IgD-negative memory B cell (primary cell): ENCODE measurements at regions not wholly inside any gene's neighbourhood (a gene's known extent, or its start where the extent isn't known, plus 50 kb on each side); places are given as distances from the start of the nearest gene placed in this dataset.

Experiments used
- H3K27ac Mint-ChIP-seq, 3 donors: one replicate each; pipeline ENCODE4 v1.8.0; 2020 to 2022; ENCODE audit warnings: mild to moderate bottlenecking in 3 of 3, mixed read lengths in 3 of 3, moderate library complexity in 1 of 3
- H3K27me3 Mint-ChIP-seq: one replicate; pipeline ENCODE4 v1.8.0; 2021; ENCODE audit warnings: mixed read lengths
- H3K36me3 Mint-ChIP-seq: one replicate; pipeline ENCODE4 v1.8.0; 2020; ENCODE audit warnings: mild to moderate bottlenecking, mixed read lengths
- H3K4me1 Mint-ChIP-seq, 3 donors: one replicate each; pipeline ENCODE4 v1.8.0; 2020 to 2022; ENCODE audit warnings: mixed read lengths in 3 of 3, mild to moderate bottlenecking in 1 of 3
- H3K4me3 Mint-ChIP-seq, 4 donors: one replicate each; pipeline ENCODE4 v1.8.0; 2020 to 2022; ENCODE audit warnings: mild to moderate bottlenecking in 4 of 4, mixed read lengths in 4 of 4, moderate library complexity in 3 of 4
- H3K9me3 Mint-ChIP-seq, 3 donors: one replicate each; pipeline ENCODE4 v1.8.0; 2020 to 2021; ENCODE audit warnings: mixed read lengths in 3 of 3, mild to moderate bottlenecking in 1 of 3

- H3K27ac Mint-ChIP-seq: no peak overlapping the region
- peaks cover 0 to 10% (median 7%) of the 10 kb centered on the region in 3 donors for H3K9me3 Mint-ChIP-seq
- no peaks in the 10 kb centered on the region for H3K27me3 Mint-ChIP-seq
- H3K36me3 Mint-ChIP-seq: no peaks in the 10 kb centered on the region
- no peaks in the 10 kb centered on the region for H3K4me1 Mint-ChIP-seq
- no peak overlapping the region for H3K4me3 Mint-ChIP-seq
Observed at GRCh38 chr4:167428156-167428555, 193.9 kb upstream of the SPOCK3 start.

GRCh38 chr4:167431371-167431770, 197.1 kb upstream of the SPOCK3 start:
- Mint-ChIP-seq H3K4me3 (no peak overlapping the region), H3K27ac (no peak overlapping the region), H3K9me3 (peaks cover 0 to 7% (median 7%) of the 10 kb centered on the region in 3 donors), H3K36me3 (no peaks in the 10 kb centered on the region), H3K4me1 (no peaks in the 10 kb centered on the region), H3K27me3 (no peaks in the 10 kb centered on the region)

GRCh38 chr4:167435786-167436185, 201.5 kb upstream of the SPOCK3 start:
- H3K27ac Mint-ChIP-seq: no peak overlapping the region
- peaks cover 0 to 2% (median 0%) of the 10 kb centered on the region in 3 donors for H3K4me1 Mint-ChIP-seq
- peaks cover 6 to 8% (median 7%) of the 10 kb centered on the region in 3 donors for H3K9me3 Mint-ChIP-seq
- H3K27me3 Mint-ChIP-seq: no peaks in the 10 kb centered on the region
- no peaks in the 10 kb centered on the region for H3K36me3 Mint-ChIP-seq
- no peak overlapping the region for H3K4me3 Mint-ChIP-seq

- no peak overlapping the region for H3K4me3 Mint-ChIP-seq
- H3K9me3 Mint-ChIP-seq: peaks cover 0 to 5% (median 2%) of the 10 kb centered on the region in 3 donors
- no peaks in the 10 kb centered on the region for H3K36me3 Mint-ChIP-seq
- H3K4me1 Mint-ChIP-seq: peaks cover 0 to 2% (median 0%) of the 10 kb centered on the region in 3 donors
- no peaks in the 10 kb centered on the region for H3K27me3 Mint-ChIP-seq
- H3K27ac Mint-ChIP-seq: no peak overlapping the region
Observed at GRCh38 chr4:167443841-167444240, 209.5 kb upstream of the SPOCK3 start.

- H3K9me3 Mint-ChIP-seq: peaks cover 0 to 10% (median 5%) of the 10 kb centered on the region in 3 donors
- H3K4me1 Mint-ChIP-seq: no peaks in the 10 kb centered on the region
- no peaks in the 10 kb centered on the region for H3K36me3 Mint-ChIP-seq
- no peak overlapping the region for H3K27ac Mint-ChIP-seq
- H3K4me3 Mint-ChIP-seq: no peak overlapping the region
- H3K27me3 Mint-ChIP-seq: no peaks in the 10 kb centered on the region
Observed at GRCh38 chr4:167452922-167453430, 218.7 kb upstream of the SPOCK3 start.

GRCh38 chr4:167456619-167457018, 222.3 kb upstream of the SPOCK3 start:
- Mint-ChIP-seq H3K4me3 (no peak overlapping the region), H3K27me3 (no peaks in the 10 kb centered on the region), H3K4me1 (no peaks in the 10 kb centered on the region), H3K9me3 (no peaks in the 10 kb centered on the region), H3K27ac (no peak overlapping the region), H3K36me3 (no peaks in the 10 kb centered on the region)

GRCh38 chr4:167469436-167469835, 235.1 kb upstream of the SPOCK3 start:
- no peaks in the 10 kb centered on the region for H3K27me3 Mint-ChIP-seq
- H3K36me3 Mint-ChIP-seq: no peaks in the 10 kb centered on the region
- H3K27ac Mint-ChIP-seq: no peak overlapping the region
- peaks cover 0 to 6% (median under 1%) of the 10 kb centered on the region in 3 donors for H3K9me3 Mint-ChIP-seq
- no peaks in the 10 kb centered on the region for H3K4me1 Mint-ChIP-seq
- no peak overlapping the region for H3K4me3 Mint-ChIP-seq

- no peaks in the 10 kb centered on the region for H3K36me3 Mint-ChIP-seq
- no peak overlapping the region for H3K27ac Mint-ChIP-seq
- no peaks in the 10 kb centered on the region for H3K27me3 Mint-ChIP-seq
- H3K4me3 Mint-ChIP-seq: no peak overlapping the region
- peaks cover 1 to 3% (median 2%) of the 10 kb centered on the region in 3 donors for H3K9me3 Mint-ChIP-seq
- no peaks in the 10 kb centered on the region for H3K4me1 Mint-ChIP-seq
Observed at GRCh38 chr4:167475951-167476350, 241.7 kb upstream of the SPOCK3 start.

- Mint-ChIP-seq H3K27me3 (no peaks in the 10 kb centered on the region), H3K4me1 (no peaks in the 10 kb centered on the region), H3K9me3 (peaks cover 2 to 15% (median 3%) of the 10 kb centered on the region in 3 donors), H3K36me3 (no peaks in the 10 kb centered on the region), H3K27ac (no peak overlapping the region), H3K4me3 (no peak overlapping the region)
Observed at GRCh38 chr4:167492007-167492406, 257.7 kb upstream of the SPOCK3 start.

- no peaks in the 10 kb centered on the region for H3K4me1 Mint-ChIP-seq
- peaks cover 0 to 7% (median 2%) of the 10 kb centered on the region in 3 donors for H3K9me3 Mint-ChIP-seq
- H3K27ac Mint-ChIP-seq: no peak overlapping the region
- no peak overlapping the region for H3K4me3 Mint-ChIP-seq
- no peaks in the 10 kb centered on the region for H3K27me3 Mint-ChIP-seq
- H3K36me3 Mint-ChIP-seq: peaks cover 2% of the 10 kb centered on the region
Observed at GRCh38 chr4:167509551-167509950, 275.3 kb upstream of the SPOCK3 start.

- H3K4me3 Mint-ChIP-seq: no peak overlapping the region
- no peaks in the 10 kb centered on the region for H3K36me3 Mint-ChIP-seq
- H3K9me3 Mint-ChIP-seq: peaks cover 0 to 7% (median 4%) of the 10 kb centered on the region in 3 donors
- no peaks in the 10 kb centered on the region for H3K4me1 Mint-ChIP-seq
- no peaks in the 10 kb centered on the region for H3K27me3 Mint-ChIP-seq
- no peak overlapping the region for H3K27ac Mint-ChIP-seq
Observed at GRCh38 chr4:167524091-167524490, 289.8 kb upstream of the SPOCK3 start.

GRCh38 chr4:167537761-167538160, 303.5 kb upstream of the SPOCK3 start:
- Mint-ChIP-seq H3K4me1 (no peaks in the 10 kb centered on the region), H3K9me3 (peaks cover 0 to 9% (median 3%) of the 10 kb centered on the region in 3 donors), H3K36me3 (no peaks in the 10 kb centered on the region), H3K27me3 (no peaks in the 10 kb centered on the region), H3K4me3 (no peak overlapping the region), H3K27ac (no peak overlapping the region)

- no peaks in the 10 kb centered on the region for H3K4me1 Mint-ChIP-seq
- H3K27ac Mint-ChIP-seq: no peak overlapping the region
- H3K9me3 Mint-ChIP-seq: peaks cover 0 to 21% (median 3%) of the 10 kb centered on the region in 3 donors
- no peak overlapping the region for H3K4me3 Mint-ChIP-seq
- H3K27me3 Mint-ChIP-seq: no peaks in the 10 kb centered on the region
- no peaks in the 10 kb centered on the region for H3K36me3 Mint-ChIP-seq
Observed at GRCh38 chr4:167541286-167541685, 307.0 kb upstream of the SPOCK3 start.

GRCh38 chr4:167544391-167544790, 310.1 kb upstream of the SPOCK3 start:
- Mint-ChIP-seq H3K9me3 (peaks cover 0 to 21% (median 2%) of the 10 kb centered on the region in 3 donors), H3K36me3 (no peaks in the 10 kb centered on the region), H3K4me1 (no peaks in the 10 kb centered on the region), H3K27ac (no peak overlapping the region), H3K27me3 (no peaks in the 10 kb centered on the region), H3K4me3 (no peak overlapping the region)

GRCh38 chr4:167550021-167550420, 315.7 kb upstream of the SPOCK3 start:
- no peaks in the 10 kb centered on the region for H3K4me1 Mint-ChIP-seq

GRCh38 chr4:167555338-167556022, 321.2 kb upstream of the SPOCK3 start:
- Mint-ChIP-seq H3K4me3 (no peak overlapping the region), H3K9me3 (peaks cover 7 to 11% (median 8%) of the 10 kb centered on the region in 3 donors), H3K4me1 (no peaks in the 10 kb centered on the region), H3K36me3 (no peaks in the 10 kb centered on the region), H3K27me3 (no peaks in the 10 kb centered on the region), H3K27ac (no peak overlapping the region)

More at GRCh38 chr4:167550021-167550420, 315.7 kb upstream of the SPOCK3 start:
- Mint-ChIP-seq H3K9me3 (peaks cover 5 to 18% (median 5%) of the 10 kb centered on the region in 3 donors), H3K27me3 (no peaks in the 10 kb centered on the region), H3K36me3 (no peaks in the 10 kb centered on the region), H3K27ac (no peak overlapping the region), H3K4me3 (no peak overlapping the region)
